GM12865 (cell line): ENCODE measurements at regions not wholly inside any gene's neighbourhood (a gene's known extent, or its start where the extent isn't known, plus 50 kb on each side); places are given as distances from the start of the nearest gene placed in this dataset.

ENCODE experiments used
- DNase-seq: peaks from one replicate; pipeline ENCODE4 v3.0.0; 2010; ENCODE audit warnings: low read depth
- H3K4me3 ChIP-seq: 2 replicates; pipeline ENCODE4 v1.5.1; 2011; ENCODE audit warnings: mild to moderate bottlenecking, low read depth, low read length, control low read depth
- CTCF ChIP-seq: IDR thresholded peaks from 2 replicates; pipeline ENCODE4 v1.5.1; 2011; ENCODE audit warnings: low read length, control low read depth, low read depth, inconsistent platforms; ENCODE audit not compliant: insufficient read depth; ENCODE audit errors: missing control alignments

- no peak for TF ChIP-seq CTCF
- peak overlapping the region; percentile 30 for H3K4me3 ChIP-seq
- peak; percentile 49 for DNase-seq
Observed at GRCh38 chr12:131218923-131219669, 265.4 kb downstream of the ADGRD1 start.

- H3K4me3 ChIP-seq, result peak overlapping the region; percentile 30
- DNase-seq, result no peak
- TF ChIP-seq CTCF, result no peak
Observed at GRCh38 chr12:131219670-131220330, 266.1 kb downstream of the ADGRD1 start.

- no peak overlapping the region for H3K4me3 ChIP-seq
- no peak for DNase-seq
- no peak for TF ChIP-seq CTCF
Observed at GRCh38 chr12:131220331-131220685, 266.6 kb downstream of the ADGRD1 start.

GRCh38 chr12:131221061-131221956, 267.6 kb downstream of the ADGRD1 start:
- no peak for TF ChIP-seq CTCF
- DNase-seq, result no peak
- peak overlapping the region; percentile 23 for H3K4me3 ChIP-seq

- no peak for DNase-seq
- H3K4me3 ChIP-seq, result peak overlapping the region; percentile 23
- no peak for TF ChIP-seq CTCF
Observed at GRCh38 chr12:131221957-131222328, 268.2 kb downstream of the ADGRD1 start.

GRCh38 chr12:131222329-131223139, 268.8 kb downstream of the ADGRD1 start:
- no peak for TF ChIP-seq CTCF
- peak; percentile 79 for DNase-seq
- H3K4me3 ChIP-seq, result peak overlapping the region; percentile 23
